ENCODE measurements at regions not wholly inside any gene's neighbourhood (a gene's known extent, or its start where the extent isn't known, plus 50 kb on each side); places are given as distances from the start of the nearest gene placed in this dataset.

DNA sequence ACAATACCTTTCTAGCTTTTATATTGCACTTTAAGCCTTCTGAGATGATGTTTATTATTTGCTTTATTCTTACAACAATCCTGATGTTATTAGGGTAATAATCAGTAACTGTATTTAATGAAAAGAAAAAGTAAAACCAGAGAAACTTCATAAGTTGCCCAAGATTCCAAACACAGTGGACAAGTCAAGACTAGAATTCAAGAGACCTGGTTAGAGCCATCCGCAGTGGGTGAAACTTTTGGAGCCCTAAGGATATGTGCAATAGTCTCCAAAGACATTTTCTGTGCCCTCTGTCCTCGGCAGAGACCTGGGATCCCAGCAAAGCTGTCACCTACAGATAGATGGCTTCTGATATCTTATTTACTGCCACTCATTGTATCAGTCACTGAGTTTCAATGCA lies 106.8 kb upstream of the DPT start:
- intact Hi-C loops (cut with micrococcal nuclease; ENCODE audit: unreplicated experiment) (loop anchor here (2.0 to 10.0 kb wide), 2 partner anchors 147 to 231 kb away; no protein-coding TSS in a partner anchor), in situ Hi-C loops (cut with HindIII; ENCODE audit: extremely low pct_ligation_motif_present, low pct_unique_long_range_greater_than_20kb) (no loop called here)
- Histone ChIP-seq H3K27me3 (ENCODE audit: control insufficient read depth in 1 of 2, insufficient read depth in 2 of 2, low read length in 2 of 2) (no peaks in the 10 kb centered on the region), H3K9ac (ENCODE audit: insufficient read depth, low read depth, low read length) (no peak overlapping the region), H3K36me3 (replicated peaks in 1 of 2; ENCODE audit: control insufficient read depth in 1 of 2, insufficient read depth in 2 of 2, low read length in 2 of 2) (no peaks in the 10 kb centered on the region), H3K79me2 (ENCODE audit: insufficient read depth, low read length) (no peaks in the 10 kb centered on the region), H3K4me2 (ENCODE audit: low read depth, low read length) (no peak overlapping the region), H3K4me3 (replicated peaks in 1 of 3; ENCODE audit: insufficient read depth in 1 of 3, low read depth in 2 of 3, low read length in 3 of 3) (no peak overlapping the region), H2AFZ (ENCODE audit: low read length) (peak overlapping the region; percentile 64), H4K20me1 (ENCODE audit: insufficient read depth, low read length) (no peaks in the 10 kb centered on the region), H3K4me1 (ENCODE audit: insufficient read depth, low read length) (peaks cover 57% of the 10 kb centered on the region), H3K9me3 (ENCODE audit: low read length) (no peaks in the 10 kb centered on the region), H3K27ac (ENCODE audit: extremely low read length, insufficient read depth, low read length) (peak overlapping the region; percentile 53)
- no peak for FAIRE-seq
- ChIA-PET CTCF (ENCODE audit: low intra/inter-chr PET ratio, low total read pairs) (no interaction called here), POLR2A (no interaction called here)
- 74% methylated on average over 2 of the region's 2 CpGs for WGBS (ENCODE audit: low lambda C conversion rate)
- no peak for DNase-seq (ENCODE audit: low spot score)
- BruUV-seq (replicated peaks) = no TSS peak
- ATAC-seq = no peak
- TF ChIP-seq NBN (conservative IDR thresholded peaks at IDR 0.05) = no peak
- TF ChIP-seq RFX3 (CRISPR knock-in tag; IDR thresholded peaks at IDR 0.05) = no peak
- no peak for TF ChIP-seq SALL2 (CRISPR knock-in tag; IDR thresholded peaks at IDR 0.05)
- TF ChIP-seq, protein P1, sequence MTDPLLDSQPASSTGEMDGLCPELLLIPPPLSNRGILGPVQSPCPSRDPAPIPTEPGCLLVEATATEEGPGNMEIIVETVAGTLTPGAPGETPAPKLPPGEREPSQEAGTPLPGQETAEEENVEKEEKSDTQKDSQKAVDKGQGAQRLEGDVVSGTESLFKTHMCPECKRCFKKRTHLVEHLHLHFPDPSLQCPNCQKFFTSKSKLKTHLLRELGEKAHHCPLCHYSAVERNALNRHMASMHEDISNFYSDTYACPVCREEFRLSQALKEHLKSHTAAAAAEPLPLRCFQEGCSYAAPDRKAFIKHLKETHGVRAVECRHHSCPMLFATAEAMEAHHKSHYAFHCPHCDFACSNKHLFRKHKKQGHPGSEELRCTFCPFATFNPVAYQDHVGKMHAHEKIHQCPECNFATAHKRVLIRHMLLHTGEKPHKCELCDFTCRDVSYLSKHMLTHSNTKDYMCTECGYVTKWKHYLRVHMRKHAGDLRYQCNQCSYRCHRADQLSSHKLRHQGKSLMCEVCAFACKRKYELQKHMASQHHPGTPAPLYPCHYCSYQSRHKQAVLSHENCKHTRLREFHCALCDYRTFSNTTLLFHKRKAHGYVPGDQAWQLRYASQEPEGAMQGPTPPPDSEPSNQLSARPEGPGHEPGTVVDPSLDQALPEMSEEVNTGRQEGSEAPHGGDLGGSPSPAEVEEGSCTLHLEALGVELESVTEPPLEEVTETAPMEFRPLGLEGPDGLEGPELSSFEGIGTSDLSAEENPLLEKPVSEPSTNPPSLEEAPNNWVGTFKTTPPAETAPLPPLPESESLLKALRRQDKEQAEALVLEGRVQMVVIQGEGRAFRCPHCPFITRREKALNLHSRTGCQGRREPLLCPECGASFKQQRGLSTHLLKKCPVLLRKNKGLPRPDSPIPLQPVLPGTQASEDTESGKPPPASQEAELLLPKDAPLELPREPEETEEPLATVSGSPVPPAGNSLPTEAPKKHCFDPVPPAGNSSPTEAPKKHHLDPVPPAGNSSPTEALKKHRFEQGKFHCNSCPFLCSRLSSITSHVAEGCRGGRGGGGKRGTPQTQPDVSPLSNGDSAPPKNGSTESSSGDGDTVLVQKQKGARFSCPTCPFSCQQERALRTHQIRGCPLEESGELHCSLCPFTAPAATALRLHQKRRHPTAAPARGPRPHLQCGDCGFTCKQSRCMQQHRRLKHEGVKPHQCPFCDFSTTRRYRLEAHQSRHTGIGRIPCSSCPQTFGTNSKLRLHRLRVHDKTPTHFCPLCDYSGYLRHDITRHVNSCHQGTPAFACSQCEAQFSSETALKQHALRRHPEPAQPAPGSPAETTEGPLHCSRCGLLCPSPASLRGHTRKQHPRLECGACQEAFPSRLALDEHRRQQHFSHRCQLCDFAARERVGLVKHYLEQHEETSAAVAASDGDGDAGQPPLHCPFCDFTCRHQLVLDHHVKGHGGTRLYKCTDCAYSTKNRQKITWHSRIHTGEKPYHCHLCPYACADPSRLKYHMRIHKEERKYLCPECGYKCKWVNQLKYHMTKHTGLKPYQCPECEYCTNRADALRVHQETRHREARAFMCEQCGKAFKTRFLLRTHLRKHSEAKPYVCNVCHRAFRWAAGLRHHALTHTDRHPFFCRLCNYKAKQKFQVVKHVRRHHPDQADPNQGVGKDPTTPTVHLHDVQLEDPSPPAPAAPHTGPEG (CRISPR knock-in tag; IDR thresholded peaks at IDR 0.05) = no peak
- no peak for TF ChIP-seq FOXK2 (IDR thresholded peaks at IDR 0.05)
- TF ChIP-seq ZNF772 (CRISPR knock-in tag; IDR thresholded peaks at IDR 0.05) = no peak
- TF ChIP-seq, protein P2, sequence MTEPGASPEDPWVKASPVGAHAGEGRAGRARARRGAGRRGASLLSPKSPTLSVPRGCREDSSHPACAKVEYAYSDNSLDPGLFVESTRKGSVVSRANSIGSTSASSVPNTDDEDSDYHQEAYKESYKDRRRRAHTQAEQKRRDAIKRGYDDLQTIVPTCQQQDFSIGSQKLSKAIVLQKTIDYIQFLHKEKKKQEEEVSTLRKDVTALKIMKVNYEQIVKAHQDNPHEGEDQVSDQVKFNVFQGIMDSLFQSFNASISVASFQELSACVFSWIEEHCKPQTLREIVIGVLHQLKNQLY (CRISPR knock-in tag; IDR thresholded peaks at IDR 0.05) = no peak
- TF ChIP-seq, protein P3, sequence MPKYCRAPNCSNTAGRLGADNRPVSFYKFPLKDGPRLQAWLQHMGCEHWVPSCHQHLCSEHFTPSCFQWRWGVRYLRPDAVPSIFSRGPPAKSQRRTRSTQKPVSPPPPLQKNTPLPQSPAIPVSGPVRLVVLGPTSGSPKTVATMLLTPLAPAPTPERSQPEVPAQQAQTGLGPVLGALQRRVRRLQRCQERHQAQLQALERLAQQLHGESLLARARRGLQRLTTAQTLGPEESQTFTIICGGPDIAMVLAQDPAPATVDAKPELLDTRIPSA (CRISPR knock-in tag; IDR thresholded peaks at IDR 0.05; ENCODE audit: borderline replicate concordance) = no peak
